Epithelial cell of esophagus (primary cell): ENCODE measurements at regions not wholly inside any gene's neighbourhood (a gene's known extent, or its start where the extent isn't known, plus 50 kb on each side); places are given as distances from the start of the nearest gene placed in this dataset.
"Not testable (repeated sequence)": the region's sequence is repeated elsewhere in the genome, so short reads cannot be mapped to it uniquely, and the experiment has no call there.

Experiments
- DNase-seq: peaks from one replicate; pipeline ENCODE4 v3.0.0; 2010; ENCODE audit warnings: low read depth
- H3K4me3 ChIP-seq: 2 replicates; pipeline ENCODE4 v1.5.1; 2011; ENCODE audit warnings: mild to moderate bottlenecking, low read length, control low read depth
- CTCF ChIP-seq: IDR thresholded peaks from 2 replicates; pipeline ENCODE4 v1.5.1; 2011; ENCODE audit warnings: low read depth, mild to moderate bottlenecking, low read length, control low read depth, inconsistent platforms; ENCODE audit not compliant: insufficient read depth; ENCODE audit errors: missing control alignments

GRCh38 chr5:15366676-15367391, 133.1 kb upstream of the FBXL7 start:
- no peak for DNase-seq
- TF ChIP-seq CTCF = no peak
- H3K4me3 ChIP-seq = no peak overlapping the region

GRCh38 chr5:15365070-15365469, 134.9 kb upstream of the FBXL7 start:
- DNase-seq = no peak
- no peak for TF ChIP-seq CTCF
- H3K4me3 ChIP-seq = no peak overlapping the region

GRCh38 chr5:15363601-15364000, 136.4 kb upstream of the FBXL7 start:
- H3K4me3 ChIP-seq = no peak overlapping the region
- no peak for TF ChIP-seq CTCF
- DNase-seq = no peak

- H3K4me3 ChIP-seq, DNase-seq: not testable (repeated sequence)
Measured at GRCh38 chr5:15357092-15357453, 142.9 kb upstream of the FBXL7 start.

- not testable (repeated sequence) for H3K4me3 ChIP-seq, DNase-seq
Measured at GRCh38 chr5:15356308-15357091, 143.5 kb upstream of the FBXL7 start.

GRCh38 chr5:15354021-15354420, 146.0 kb upstream of the FBXL7 start:
- TF ChIP-seq CTCF = no peak
- no peak for DNase-seq
- no peak overlapping the region for H3K4me3 ChIP-seq

- no peak for TF ChIP-seq CTCF
- peak; percentile 40 for DNase-seq
Measured at GRCh38 chr5:15353086-15353645, 146.8 kb upstream of the FBXL7 start.

GRCh38 chr5:15350614-15351013, 149.4 kb upstream of the FBXL7 start:
- no peak for TF ChIP-seq CTCF
- no peak for DNase-seq
- no peak overlapping the region for H3K4me3 ChIP-seq

More at GRCh38 chr5:15353086-15353645, 146.8 kb upstream of the FBXL7 start:
- H3K4me3 ChIP-seq = no peak overlapping the region
